Neural progenitor cell (in vitro differentiated cells): ENCODE measurements at regions not wholly inside any gene's neighbourhood (a gene's known extent, or its start where the extent isn't known, plus 50 kb on each side); places are given as distances from the start of the nearest gene placed in this dataset.
A peak's percentile ranks its signal among the peaks of the same experiment; 100 is the strongest.

Source experiments
- DNase-seq: peaks from one replicate; pipeline ENCODE4 v3.0.0-alpha.2; 2016; ENCODE audit warnings: low spot score
- H2AFZ ChIP-seq: fragments of 200-600 bp; sonication (generic); replicated peaks from 2 replicates; pipeline ENCODE4 v1.6.1; 2016; ENCODE audit warnings: antibody characterized with exemption
- H3F3A ChIP-seq: fragments of 200-600 bp; sonication (generic); 2 replicates; pipeline ENCODE4 v1.6.1; 2016; ENCODE audit warnings: antibody characterized with exemption, low read depth
- H3K27ac ChIP-seq: fragments of 200-600 bp; sonication (generic); 2 replicates; pipeline ENCODE4 v1.5.1; 2016; ENCODE audit warnings: mild to moderate bottlenecking
- H3K27me3 ChIP-seq: fragments of 200-600 bp; sonication (generic); 2 replicates; pipeline ENCODE4 v1.6.1; 2016; ENCODE audit warnings: mild to moderate bottlenecking, moderate library complexity
- H3K36me3 ChIP-seq: fragments of 200-600 bp; sonication (generic); 2 replicates; pipeline ENCODE4 v1.5.1; 2016
- H3K4me1 ChIP-seq: fragments of 200-600 bp; sonication (generic); 2 replicates; pipeline ENCODE4 v1.6.1; 2016; ENCODE audit warnings: mixed run types
- H3K4me2 ChIP-seq: fragments of 200-600 bp; sonication (generic); 2 replicates; pipeline ENCODE4 v1.6.1; 2016
- H3K4me3 ChIP-seq: fragments of 200-600 bp; sonication (generic); 2 replicates; pipeline ENCODE4 v1.5.1; 2016
- H3K79me2 ChIP-seq: fragments of 200-600 bp; sonication (generic); 2 replicates; pipeline ENCODE4 v1.6.1; 2016; ENCODE audit warnings: low read depth
- H3K9ac ChIP-seq: fragments of 200-600 bp; sonication (generic); 2 replicates; pipeline ENCODE4 v1.6.1; 2016
- H3K9me3 ChIP-seq: fragments of 200-600 bp; sonication (generic); 2 replicates; pipeline ENCODE4 v1.5.1; 2016; ENCODE audit warnings: low read depth
- H4K20me1 ChIP-seq: fragments of 200-600 bp; sonication (generic); 2 replicates; pipeline ENCODE4 v1.6.1; 2016; ENCODE audit warnings: low read depth
- H3K27ac Mint-ChIP-seq: 3 replicates; pipeline ENCODE4 v1.8.0; 2021; ENCODE audit warnings: mixed read lengths
- H3K27me3 Mint-ChIP-seq: 2 replicates; pipeline ENCODE4 v1.8.0; 2022; ENCODE audit warnings: low read depth, mild to moderate bottlenecking, inconsistent platforms, moderate library complexity, mixed read lengths; ENCODE audit not compliant: insufficient read depth
- H3K36me3 Mint-ChIP-seq: 3 replicates; pipeline ENCODE4 v1.8.0; 2021; ENCODE audit warnings: mixed read lengths
- H3K4me1 Mint-ChIP-seq: 3 replicates; pipeline ENCODE4 v1.8.0; 2021; ENCODE audit warnings: mixed read lengths
- H3K4me3 Mint-ChIP-seq: 3 replicates; pipeline ENCODE4 v1.8.0; 2021; ENCODE audit warnings: mild to moderate bottlenecking, moderate library complexity, mixed read lengths
- H3K9me3 Mint-ChIP-seq: 3 replicates; pipeline ENCODE4 v1.8.0; 2020; ENCODE audit warnings: mixed read lengths
- CTCF ChIP-seq: fragments of 200-600 bp; sonication (generic); IDR thresholded peaks from 2 replicates; pipeline ENCODE4 v1.5.1; 2017; ENCODE audit warnings: antibody characterized with exemption, mild to moderate bottlenecking
- EZH2 ChIP-seq: fragments of 200-600 bp; sonication (generic); IDR thresholded peaks from 2 replicates; pipeline ENCODE4 v1.6.1; 2017; ENCODE audit warnings: antibody characterized with exemption, mild to moderate bottlenecking, moderate library complexity
- EZH2phosphoT487 ChIP-seq: fragments of 200-600 bp; sonication (generic); IDR thresholded peaks from 2 replicates; pipeline ENCODE4 v1.6.1; 2017; ENCODE audit warnings: antibody characterized with exemption

DNA sequence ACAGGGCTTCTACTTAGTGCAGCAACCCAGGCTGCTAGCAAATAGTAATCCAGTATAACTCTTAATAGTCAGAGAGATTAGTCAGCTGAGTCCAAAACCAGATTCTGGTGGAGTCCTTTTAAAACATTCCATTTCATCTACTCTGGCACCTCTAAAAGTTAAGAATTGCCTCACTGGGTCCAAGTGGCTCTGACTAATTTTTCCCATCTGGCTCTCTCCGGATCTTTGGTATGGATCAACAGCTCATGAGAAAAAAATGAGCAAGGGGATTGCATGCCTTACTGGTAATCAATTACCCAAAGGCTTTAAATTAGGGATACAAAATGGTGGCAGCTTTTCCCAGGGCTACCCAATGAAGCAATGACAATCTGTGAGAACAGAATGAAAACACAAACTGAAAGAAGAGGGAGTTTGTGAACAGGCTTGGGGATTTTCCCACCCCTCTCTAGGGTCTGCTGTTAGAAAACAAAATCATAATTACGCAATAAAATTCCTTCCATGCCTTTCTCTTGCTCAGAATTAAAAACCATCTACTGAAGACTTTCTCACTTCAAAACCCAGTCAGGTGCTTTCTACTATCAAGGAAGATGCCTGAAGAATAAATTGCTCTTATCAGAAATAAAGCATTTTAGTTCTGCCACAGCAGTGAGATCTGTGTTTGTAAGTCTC lies 84.6 kb upstream of the PMFBP1 start:
- Mint-ChIP-seq H3K9me3 (no peaks in the 10 kb centered on the region), H3K36me3 (no peaks in the 10 kb centered on the region)
- H3K4me2 ChIP-seq, result peak overlapping the region; percentile 1

DNA sequence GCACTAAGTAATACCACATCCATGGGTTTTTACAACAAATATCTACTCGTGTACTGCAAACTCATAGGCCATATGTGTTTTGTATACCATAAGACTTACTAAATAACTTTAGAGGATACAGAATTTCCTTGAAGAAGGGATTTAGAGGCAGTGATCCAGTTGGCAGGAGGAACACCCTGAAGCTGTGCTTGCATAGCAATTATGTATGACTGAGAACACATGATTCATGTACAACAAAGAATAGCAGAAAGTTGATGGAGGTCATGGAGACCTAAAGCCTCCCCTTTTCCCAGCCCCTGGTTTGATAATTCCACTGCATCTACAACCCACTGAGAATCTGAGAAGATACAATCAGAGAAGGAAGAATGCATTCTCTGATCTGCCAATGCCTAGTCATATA lies 83.8 kb upstream of the PMFBP1 start:
- no peak overlapping the region for H3K27ac Mint-ChIP-seq

More for the DNA sequence above, 84.6 kb upstream of the PMFBP1 start:
- H3K27me3 Mint-ChIP-seq, result peaks cover 5% of the 10 kb centered on the region
- Histone ChIP-seq H3F3A (no peaks in the 10 kb centered on the region), H3K36me3 (no peaks in the 10 kb centered on the region), H3K27me3 (no peaks in the 10 kb centered on the region), H3K79me2 (no peaks in the 10 kb centered on the region), H3K4me3 (no peak overlapping the region), H4K20me1 (no peaks in the 10 kb centered on the region), H2AFZ (no peak overlapping the region), H3K9me3 (no peaks in the 10 kb centered on the region), H3K4me1 (peaks cover 16% of the 10 kb centered on the region), H3K27ac (no peak overlapping the region), H3K9ac (no peak overlapping the region)
- peaks cover 15% of the 10 kb centered on the region for H3K4me1 Mint-ChIP-seq
- peak overlapping the region; percentile 85 for H3K27ac Mint-ChIP-seq
- DNase-seq, result no peak
- peak overlapping the region; percentile 1 for H3K4me3 Mint-ChIP-seq
- TF ChIP-seq EZH2, result no peak
- TF ChIP-seq CTCF, result no peak
- no peak for TF ChIP-seq EZH2phosphoT487

GRCh38 chr16:72247821-72248253 lies 75.9 kb upstream of the PMFBP1 start:
- Histone ChIP-seq H3K9ac (no peak overlapping the region), H3F3A (no peaks in the 10 kb centered on the region), H3K27me3 (no peaks in the 10 kb centered on the region), H3K79me2 (no peaks in the 10 kb centered on the region), H4K20me1 (no peaks in the 10 kb centered on the region), H3K36me3 (no peaks in the 10 kb centered on the region), H2AFZ (no peak overlapping the region), H3K4me3 (no peak overlapping the region), H3K4me1 (peaks cover 20% of the 10 kb centered on the region), H3K4me2 (no peak overlapping the region), H3K27ac (no peak overlapping the region), H3K9me3 (no peaks in the 10 kb centered on the region)
- Mint-ChIP-seq H3K27ac (no peak overlapping the region), H3K27me3 (no peaks in the 10 kb centered on the region), H3K4me1 (peaks cover 3% of the 10 kb centered on the region), H3K4me3 (no peak overlapping the region), H3K36me3 (peaks cover 2% of the 10 kb centered on the region), H3K9me3 (no peaks in the 10 kb centered on the region)
- no peak for TF ChIP-seq EZH2phosphoT487
- no peak for TF ChIP-seq EZH2
- TF ChIP-seq CTCF, result no peak
- DNase-seq, result no peak

More for the DNA sequence above, 83.8 kb upstream of the PMFBP1 start:
- no peaks in the 10 kb centered on the region for H3K9me3 ChIP-seq
- Mint-ChIP-seq H3K4me1 (peaks cover 15% of the 10 kb centered on the region), H3K36me3 (no peaks in the 10 kb centered on the region), H3K9me3 (no peaks in the 10 kb centered on the region), H3K27me3 (peaks cover 5% of the 10 kb centered on the region), H3K4me3 (no peak overlapping the region)
- H3K4me2 ChIP-seq, result no peak overlapping the region
- H3K4me1 ChIP-seq, result peaks cover 16% of the 10 kb centered on the region
- no peak overlapping the region for H2AFZ ChIP-seq
- H3K27me3 ChIP-seq, result no peaks in the 10 kb centered on the region
- no peaks in the 10 kb centered on the region for H4K20me1 ChIP-seq
- DNase-seq, result no peak
- no peak overlapping the region for H3K27ac ChIP-seq
- no peaks in the 10 kb centered on the region for H3F3A ChIP-seq
- no peak overlapping the region for H3K4me3 ChIP-seq
- no peaks in the 10 kb centered on the region for H3K36me3 ChIP-seq
- H3K79me2 ChIP-seq, result no peaks in the 10 kb centered on the region
- no peak overlapping the region for H3K9ac ChIP-seq
- TF ChIP-seq CTCF (no peak), EZH2 (no peak)
